Lower leg skin (tissue), 3 donors: ENCODE measurements at regions not wholly inside any gene's neighbourhood (a gene's known extent, or its start where the extent isn't known, plus 50 kb on each side); places are given as distances from the start of the nearest gene placed in this dataset.

Experiments
- POLR2A ChIP-seq, 2 donors: fragments of 450-650 bp; IDR thresholded peaks; one replicate each; pipeline ENCODE4 v1.6.1; 2016 to 2017; ENCODE audit warnings: antibody characterized with exemption in 2 of 2, mild to moderate bottlenecking in 1 of 2, moderate library complexity in 1 of 2
- TF ChIP-seq, protein P1 (sequence below), 3 donors: fragments of 450-650 bp; IDR thresholded peaks; one replicate each; pipeline ENCODE4 v1.5.1; 2016; ENCODE audit warnings: antibody characterized with exemption in 3 of 3, mild to moderate bottlenecking in 3 of 3, moderate library complexity in 2 of 3

DNA sequence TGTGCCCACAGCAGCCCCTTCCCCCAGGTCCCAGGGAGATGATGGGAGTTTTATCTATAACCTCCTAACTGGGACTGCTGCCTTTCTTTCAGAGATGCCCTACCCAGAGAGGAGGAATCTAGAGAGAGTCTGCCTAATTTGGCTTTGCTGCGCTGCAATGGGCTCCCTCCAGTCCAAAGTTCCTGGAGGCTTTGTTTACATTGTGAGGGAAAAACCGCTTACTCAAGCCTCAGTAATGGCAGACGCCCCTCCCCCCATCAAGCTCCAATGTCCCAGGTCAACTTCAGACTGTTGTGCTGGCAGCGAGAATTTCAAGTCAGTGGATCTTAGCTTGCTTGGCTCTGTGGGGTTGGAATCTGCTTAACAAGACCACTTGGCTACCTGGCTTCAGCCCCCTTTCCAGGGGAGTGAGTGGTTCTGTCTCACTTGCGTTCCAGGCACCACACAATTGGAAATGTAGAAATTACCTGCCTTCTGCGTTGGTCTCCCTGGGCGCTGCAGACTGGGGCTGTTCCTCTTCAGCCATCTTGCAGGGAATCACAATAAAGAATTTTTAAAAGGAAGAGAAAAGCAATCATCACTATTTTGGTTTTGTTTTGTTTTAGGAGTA lies 262.5 kb downstream of the FOXG1 start:
- TF ChIP-seq, protein P1, sequence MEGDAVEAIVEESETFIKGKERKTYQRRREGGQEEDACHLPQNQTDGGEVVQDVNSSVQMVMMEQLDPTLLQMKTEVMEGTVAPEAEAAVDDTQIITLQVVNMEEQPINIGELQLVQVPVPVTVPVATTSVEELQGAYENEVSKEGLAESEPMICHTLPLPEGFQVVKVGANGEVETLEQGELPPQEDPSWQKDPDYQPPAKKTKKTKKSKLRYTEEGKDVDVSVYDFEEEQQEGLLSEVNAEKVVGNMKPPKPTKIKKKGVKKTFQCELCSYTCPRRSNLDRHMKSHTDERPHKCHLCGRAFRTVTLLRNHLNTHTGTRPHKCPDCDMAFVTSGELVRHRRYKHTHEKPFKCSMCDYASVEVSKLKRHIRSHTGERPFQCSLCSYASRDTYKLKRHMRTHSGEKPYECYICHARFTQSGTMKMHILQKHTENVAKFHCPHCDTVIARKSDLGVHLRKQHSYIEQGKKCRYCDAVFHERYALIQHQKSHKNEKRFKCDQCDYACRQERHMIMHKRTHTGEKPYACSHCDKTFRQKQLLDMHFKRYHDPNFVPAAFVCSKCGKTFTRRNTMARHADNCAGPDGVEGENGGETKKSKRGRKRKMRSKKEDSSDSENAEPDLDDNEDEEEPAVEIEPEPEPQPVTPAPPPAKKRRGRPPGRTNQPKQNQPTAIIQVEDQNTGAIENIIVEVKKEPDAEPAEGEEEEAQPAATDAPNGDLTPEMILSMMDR (IDR thresholded peaks at IDR 0.05), result no peak
- no peak for TF ChIP-seq POLR2A (IDR thresholded peaks at IDR 0.05)
